H1 (cell line): ENCODE measurements at regions not wholly inside any gene's neighbourhood (a gene's known extent, or its start where the extent isn't known, plus 50 kb on each side); places are given as distances from the start of the nearest gene placed in this dataset.

ENCODE experiments used
- CTCF ChIA-PET: fragments of 300-600 bp; sonication (Branson Sonifier 250); formaldehyde crosslinking; loops from one replicate; lab custom pipeline; 2021; ENCODE audit not compliant: partially characterized antibody; lab: Charles Lee
- POLR2A ChIA-PET: fragments of 300-600 bp; sonication (Branson Sonifier 250); formaldehyde crosslinking; loops from one replicate; lab custom pipeline; 2021; ENCODE audit warnings: inconsistent platforms; ENCODE audit not compliant: partially characterized antibody; lab: Charles Lee
- DNase-seq, 2 experiments: peaks; one replicate each; pipeline versions ENCODE4 v3.0.0 to v3.0.0-alpha.2; 2010 to 2022; ENCODE audit warnings: low spot score in 2 of 2, low read depth in 1 of 2, mixed read lengths in 1 of 2
- FAIRE-seq: peaks from 2 replicates; lab custom pipeline; 2011; peaks lifted over from hg19 to GRCh38; lab: Jason Lieb, UNC
- H2AFZ ChIP-seq: 2 replicates; pipeline ENCODE4 v1.8.1; 2012; ENCODE audit warnings: low read length, inconsistent platforms
- H2AK5ac ChIP-seq: 2 replicates; pipeline ENCODE4 v1.6.1; 2013; ENCODE audit warnings: low read depth, low read length
- H2BK120ac ChIP-seq: replicated peaks from 2 replicates; pipeline ENCODE3; 2013; ENCODE audit warnings: low read depth, low read length, inconsistent platforms
- H2BK12ac ChIP-seq: 2 replicates; pipeline ENCODE4 v1.6.1; 2013; ENCODE audit warnings: low read depth, low read length
- H2BK15ac ChIP-seq: 2 replicates; pipeline ENCODE4 v1.6.1; 2013; ENCODE audit warnings: low read length
- H2BK20ac ChIP-seq: 2 replicates; pipeline ENCODE4 v1.6.1; 2013; ENCODE audit warnings: low read length
- H2BK5ac ChIP-seq: 2 replicates; pipeline ENCODE4 v1.6.1; 2013; ENCODE audit warnings: low read depth, low read length
- H3K14ac ChIP-seq: 2 replicates; pipeline ENCODE4 v1.6.1; 2013; ENCODE audit warnings: inconsistent platforms; ENCODE audit not compliant: insufficient read length
- H3K18ac ChIP-seq: 2 replicates; pipeline ENCODE4 v1.6.1; 2013; ENCODE audit warnings: low read length; ENCODE audit errors: extremely low read depth
- H3K23ac ChIP-seq: 2 replicates; pipeline ENCODE4 v1.6.1; 2013; ENCODE audit warnings: inconsistent platforms; ENCODE audit not compliant: insufficient read length
- H3K23me2 ChIP-seq: 2 replicates; pipeline ENCODE4 v1.6.1; 2013; ENCODE audit warnings: low read depth, low read length
- H3K27ac ChIP-seq: 2 replicates; pipeline ENCODE4 v1.6.1; 2011; ENCODE audit warnings: low read depth, low read length, inconsistent platforms
- H3K27me3 ChIP-seq, 4 experiments: replicated peaks in 1 of 4; 1 replicate in 1 of 4; 2 replicates in 3 of 4; pipeline versions ENCODE4 v1.6.1 to v1.8.1; 2011 to 2013; ENCODE audit warnings: low read length in 3 of 4, mild to moderate bottlenecking in 3 of 4, inconsistent platforms in 2 of 4, mixed read lengths in 2 of 4, moderate library complexity in 1 of 4; ENCODE audit not compliant: control insufficient read depth in 3 of 4, insufficient read depth in 3 of 4; ENCODE audit errors: extremely low read depth in 1 of 4
- H3K36me3 ChIP-seq, 4 experiments: 2 replicates each; pipeline versions ENCODE4 v1.6.1 to v1.8.1; 2011 to 2013; ENCODE audit warnings: mild to moderate bottlenecking in 4 of 4, low read length in 3 of 4, moderate library complexity in 2 of 4, control low read depth in 1 of 4, inconsistent platforms in 1 of 4; ENCODE audit not compliant: insufficient read depth in 4 of 4, control insufficient read depth in 2 of 4
- H3K4ac ChIP-seq: replicated peaks from 2 replicates; pipeline ENCODE3; 2013; ENCODE audit warnings: low read length, low read depth, mixed read lengths, inconsistent platforms; ENCODE audit not compliant: insufficient read length
- H3K4me1 ChIP-seq, 4 experiments: replicated peaks in 1 of 4; 1 replicate in 1 of 4; 2 replicates in 3 of 4; pipeline versions ENCODE4 v1.6.1 to v1.8.1; 2011 to 2013; ENCODE audit warnings: low read length in 3 of 4, inconsistent platforms in 2 of 4, mixed read lengths in 1 of 4; ENCODE audit not compliant: insufficient read depth in 4 of 4, control insufficient read depth in 3 of 4
- H3K4me2 ChIP-seq, 2 experiments: 2 replicates each; pipeline versions ENCODE4 v1.6.1 to v1.8.1; 2011 to 2013; ENCODE audit warnings: low read depth in 2 of 2, low read length in 2 of 2, control low read depth in 1 of 2, inconsistent platforms in 1 of 2, mild to moderate bottlenecking in 1 of 2; ENCODE audit not compliant: insufficient read depth in 1 of 2
- H3K4me3 ChIP-seq, 4 experiments: fragments of 200-600, 300-600 bp in 1 of 4; sonication (generic), shearing (Covaris generic), sonication (Bioruptor Twin) in 1 of 4; 2 replicates each; pipeline versions ENCODE4 v1.5.1 to v1.8.1; 2011 to 2016; ENCODE audit warnings: low read length in 4 of 4, low read depth in 3 of 4, control low read depth in 2 of 4, inconsistent platforms in 2 of 4, mild to moderate bottlenecking in 2 of 4, mixed read lengths in 1 of 4, moderate library complexity in 1 of 4; ENCODE audit not compliant: insufficient read depth in 2 of 4; ENCODE audit errors: extremely low read depth in 1 of 4
- H3K56ac ChIP-seq: replicated peaks from 2 replicates; pipeline ENCODE3; 2013; ENCODE audit warnings: low read depth, mild to moderate bottlenecking, mixed read lengths, low read length, inconsistent platforms; ENCODE audit not compliant: insufficient read length
- H3K79me1 ChIP-seq: 2 replicates; pipeline ENCODE4 v1.6.1; 2013; ENCODE audit warnings: low read depth, low read length, control low read depth
- H3K79me2 ChIP-seq, 2 experiments: 2 replicates each; pipeline versions ENCODE4 v1.6.1 to v1.8.1; 2012 to 2013; ENCODE audit warnings: low read length in 2 of 2, mild to moderate bottlenecking in 2 of 2, inconsistent platforms in 1 of 2; ENCODE audit not compliant: insufficient read depth in 2 of 2, control insufficient read depth in 1 of 2
- H3K9ac ChIP-seq, 4 experiments: replicated peaks in 1 of 4; 1 replicate in 1 of 4; 2 replicates in 3 of 4; pipeline versions ENCODE4 v1.6.1 to v1.8.1; 2011 to 2013; ENCODE audit warnings: low read depth in 3 of 4, low read length in 3 of 4, control low read depth in 2 of 4, mild to moderate bottlenecking in 2 of 4, moderate library complexity in 2 of 4, inconsistent platforms in 1 of 4; ENCODE audit errors: extremely low read depth in 1 of 4
- H3K9me3 ChIP-seq, 2 experiments: 2 replicates each; pipeline versions ENCODE4 v1.6.1 to v1.8.1; 2012 to 2013; ENCODE audit warnings: mild to moderate bottlenecking in 2 of 2, moderate library complexity in 2 of 2, control low read depth in 1 of 2, inconsistent platforms in 1 of 2, low read depth in 1 of 2, low read length in 1 of 2, mixed read lengths in 1 of 2; ENCODE audit not compliant: insufficient read depth in 2 of 2
- H4K20me1 ChIP-seq, 2 experiments: replicated peaks in 1 of 2; 2 replicates each; pipeline versions ENCODE3 to v1.8.1; 2011 to 2013; ENCODE audit warnings: inconsistent platforms in 2 of 2, low read length in 2 of 2, mild to moderate bottlenecking in 1 of 2; ENCODE audit not compliant: insufficient read depth in 2 of 2, control insufficient read depth in 1 of 2
- H4K5ac ChIP-seq: 2 replicates; pipeline ENCODE4 v1.6.1; 2013; ENCODE audit warnings: low read length, low read depth, mixed read lengths, inconsistent platforms; ENCODE audit not compliant: insufficient read length
- H4K8ac ChIP-seq: 2 replicates; pipeline ENCODE4 v1.8.0; 2013; ENCODE audit warnings: mild to moderate bottlenecking, moderate library complexity, low read length, inconsistent platforms; ENCODE audit not compliant: insufficient read depth; ENCODE audit errors: extremely low read depth
- H4K91ac ChIP-seq: replicated peaks from 2 replicates; pipeline ENCODE3; 2013; ENCODE audit warnings: low read length, mixed read lengths, inconsistent platforms; ENCODE audit not compliant: insufficient read length
- RAD21 ChIP-seq, 2 experiments: IDR thresholded peaks in 1 of 2; conservative IDR thresholded peaks in 1 of 2; 2 replicates each; pipeline ENCODE4 v1.6.1; 2011; ENCODE audit warnings: low read depth in 2 of 2, low read length in 2 of 2, improper control_type of control experiment in 1 of 2, inconsistent platforms in 1 of 2, mild to moderate bottlenecking in 1 of 2, moderate library complexity in 1 of 2
- RFX5 ChIP-seq: IDR thresholded peaks from 2 replicates; pipeline ENCODE4 v1.6.1; 2011; ENCODE audit warnings: low read depth, low read length, improper control_type of control experiment, borderline replicate concordance
- SIX5 ChIP-seq: IDR thresholded peaks from 2 replicates; pipeline ENCODE4 v1.6.1; 2011; ENCODE audit warnings: mild to moderate bottlenecking, low read depth, low read length
- SP2 ChIP-seq: IDR thresholded peaks from 2 replicates; pipeline ENCODE4 v1.6.1; 2012; ENCODE audit warnings: mild to moderate bottlenecking, low read length, inconsistent platforms
- SUZ12 ChIP-seq: fragments of 200-600 bp; sonication (generic); IDR thresholded peaks from 2 replicates; pipeline ENCODE4 v1.6.1; 2012; ENCODE audit warnings: mild to moderate bottlenecking, inconsistent platforms, low read length, moderate library complexity, mixed read lengths
- WGBS, 2 experiments: shearing (Covaris generic) in 1 of 2; methylation state at CpG; one replicate each; pipeline versions ENCODE4 v1.1.6 to v1.1.7; 2013 to 2015; ENCODE audit warnings: low lambda C conversion rate in 2 of 2, mixed read lengths in 2 of 2, inconsistent platforms in 1 of 2, low coverage in 1 of 2, missing lambda C conversion rate in 1 of 2; ENCODE audit not compliant: insufficient replicate concordance in 2 of 2, insufficient coverage in 1 of 2, insufficient read length in 1 of 2; ENCODE audit errors: extremely low coverage in 1 of 2, missing lambda C conversion rate in 1 of 2; 5-methylcytosine and 5-hydroxymethylcytosine counted together

DNA sequence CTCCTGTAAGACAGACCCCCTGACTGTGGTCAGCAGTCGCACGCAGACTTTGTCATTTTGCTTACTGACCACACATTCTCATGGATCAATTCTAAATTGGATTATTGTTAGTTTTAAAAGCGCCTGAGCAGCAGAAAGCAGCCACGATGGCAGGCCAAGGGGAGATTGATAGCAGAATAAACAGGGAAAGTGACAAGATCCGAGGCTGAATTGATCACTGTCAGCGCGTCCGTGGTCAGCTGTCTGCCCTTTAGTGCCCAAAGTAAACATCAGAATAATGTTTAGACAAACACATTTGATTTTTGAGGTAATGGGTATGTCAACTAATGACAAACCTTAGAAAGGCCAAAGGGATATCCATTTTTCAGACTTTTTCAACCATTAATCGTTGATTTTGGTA is 426.8 kb downstream of the SETD4 start:
- Histone ChIP-seq H2BK5ac (no peak overlapping the region), H3K9ac (no peak overlapping the region), H3K23ac (no peak overlapping the region), H3K4me3 (no peak overlapping the region), H4K20me1 (no peaks in the 10 kb centered on the region), H3K27ac (no peak overlapping the region), H3K27me3 (no peaks in the 10 kb centered on the region), H2BK12ac (no peak overlapping the region), H2BK20ac (no peak overlapping the region), H3K4me1 (no peaks in the 10 kb centered on the region), H3K56ac (no peak overlapping the region), H3K23me2 (no peaks in the 10 kb centered on the region), H3K36me3 (no peaks in the 10 kb centered on the region), H3K4ac (no peak overlapping the region), H3K18ac (no peak overlapping the region), H4K8ac (no peak overlapping the region), H2AFZ (no peak overlapping the region), H4K91ac (no peak overlapping the region), H3K4me2 (no peak overlapping the region), H2BK120ac (no peak overlapping the region), H2BK15ac (no peak overlapping the region), H3K14ac (no peak overlapping the region), H4K5ac (no peak overlapping the region), H3K79me2 (no peaks in the 10 kb centered on the region), H3K79me1 (no peaks in the 10 kb centered on the region), H3K9me3 (no peaks in the 10 kb centered on the region), H2AK5ac (no peak overlapping the region)
- FAIRE-seq, result no peak
- TF ChIP-seq SIX5, result no peak
- TF ChIP-seq RAD21 (IDR thresholded peaks at IDR 0.05 in 1 of 2, conservative IDR thresholded peaks at IDR 0.05 in 1 of 2; ENCODE audit: low read depth in 2 of 2, low read length in 2 of 2), result no peak
- no peak for TF ChIP-seq SP2
- no peak for TF ChIP-seq RFX5
- TF ChIP-seq SUZ12, result no peak
- POLR2A ChIA-PET, result no interaction called here
- CTCF ChIA-PET, result no interaction called here
- no peak for DNase-seq
- whole genome bisulfite sequencing, 2 experiments, result 94% methylated on average over 9 of the region's 9 CpGs; no CpG with 5 or more reads in 1 of the 2 experiments
